NCI-H510A treated with DMSO at 0.1 percent for 48 hours (cell line): ENCODE measurements at regions not wholly inside any gene's neighbourhood (a gene's known extent, or its start where the extent isn't known, plus 50 kb on each side); places are given as distances from the start of the nearest gene placed in this dataset.

ENCODE experiments used
- DNase-seq: peaks from one replicate; lab custom pipeline; 2025; lab: John Stamatoyannopoulos, UW

GRCh38 chr20:58017231-58017969 lies 211.1 kb downstream of the ANKRD60 start:
- DNase-seq = no peak

GRCh38 chr20:58016779-58017178 lies 211.7 kb downstream of the ANKRD60 start:
- DNase-seq = no peak

GRCh38 chr20:58014628-58015315 lies 213.7 kb downstream of the ANKRD60 start:
- DNase-seq = no peak

DNA sequence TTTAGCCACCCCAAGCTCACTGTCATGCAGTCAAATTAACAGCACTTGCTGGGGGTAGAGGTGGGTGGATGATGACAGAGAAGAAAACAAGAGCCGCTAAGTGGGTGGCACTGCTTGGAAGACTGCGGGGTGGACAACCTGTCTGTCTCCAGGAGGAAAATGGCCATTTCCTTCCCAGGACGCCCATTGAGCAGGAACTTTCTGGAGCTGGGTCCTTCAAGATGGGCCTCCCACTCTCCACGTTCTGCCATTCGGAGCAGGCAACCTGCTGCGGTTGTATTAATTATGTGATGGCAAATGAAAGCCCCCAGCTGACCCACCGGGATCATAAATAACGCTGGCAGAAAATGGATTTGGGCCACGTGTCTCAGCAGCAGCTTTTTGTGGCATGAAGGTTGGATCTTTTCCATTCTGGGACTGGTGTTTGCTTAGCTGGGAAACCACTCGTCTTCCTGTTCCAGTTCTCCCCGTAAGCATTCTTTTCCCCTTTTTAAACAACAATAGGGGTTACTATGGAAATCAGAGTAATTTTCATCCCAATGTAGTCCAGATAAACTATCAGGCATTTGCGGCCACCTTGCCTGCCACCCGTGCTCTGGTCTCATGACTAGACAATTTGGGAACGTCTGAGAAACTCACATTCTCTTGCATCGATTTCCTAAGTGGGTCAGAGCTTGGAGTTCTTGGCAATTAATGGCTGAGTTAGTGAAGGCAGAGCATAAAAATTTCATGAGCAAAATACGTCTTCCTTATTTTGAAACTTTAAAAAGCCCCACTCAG lies 215.5 kb downstream of the ANKRD60 start:
- no peak for DNase-seq

DNA sequence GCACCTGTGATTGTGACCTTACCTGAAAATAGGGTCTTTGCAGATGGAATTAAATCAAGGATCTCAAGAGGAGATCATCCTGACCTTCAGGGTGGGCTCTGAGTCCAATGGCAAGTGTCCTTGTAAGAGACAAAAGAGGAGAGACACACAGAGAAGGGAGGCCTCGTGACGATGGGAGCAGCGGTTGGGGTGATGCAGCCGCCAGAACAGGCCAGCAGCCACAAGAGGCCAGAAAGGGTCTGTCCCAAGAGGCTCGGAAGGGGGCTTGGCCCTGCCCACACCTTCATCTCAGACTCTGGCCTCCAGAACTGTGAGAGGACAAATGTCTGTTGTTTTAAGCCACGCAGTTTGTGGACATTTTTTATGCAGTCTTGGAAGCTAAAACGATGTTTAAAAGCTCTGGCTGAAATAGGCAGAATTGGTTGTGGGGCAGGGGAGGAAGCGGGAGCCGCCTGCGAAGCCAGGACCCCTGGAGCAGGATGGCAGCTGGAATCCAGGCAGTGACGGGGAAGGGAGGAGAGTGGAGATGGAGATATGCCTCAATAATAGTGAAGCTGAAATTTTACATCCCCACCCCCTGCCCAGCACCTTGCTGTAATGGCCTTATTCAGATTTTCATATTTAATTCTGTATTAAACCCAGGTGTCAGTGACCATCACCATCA lies 216.4 kb downstream of the ANKRD60 start:
- no peak for DNase-seq

GRCh38 chr20:58011106-58011946 lies 217.1 kb downstream of the ANKRD60 start:
- DNase-seq = no peak

GRCh38 chr20:58010666-58011065 lies 217.8 kb downstream of the ANKRD60 start:
- no peak for DNase-seq

GRCh38 chr20:58010186-58010585 lies 218.3 kb downstream of the ANKRD60 start:
- DNase-seq = no peak

DNA sequence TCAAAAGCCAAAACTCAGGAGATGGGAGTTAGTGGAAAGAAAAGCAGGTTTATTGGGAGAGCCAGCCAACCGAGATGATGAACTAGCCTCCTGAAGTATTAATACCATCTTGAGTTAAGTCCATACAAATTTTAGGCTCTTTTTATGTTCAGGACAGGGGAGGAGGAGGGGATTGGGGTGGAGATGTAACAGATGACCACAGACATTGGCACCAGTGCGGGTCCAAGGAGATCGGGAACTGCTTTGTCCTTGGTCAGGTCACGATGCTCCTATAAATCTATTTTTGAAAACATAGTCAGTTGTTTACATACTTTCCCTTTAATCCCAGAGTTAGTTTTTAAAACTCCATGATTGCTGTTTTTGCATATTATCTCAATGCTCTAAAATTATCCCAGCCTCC lies 219.6 kb downstream of the ANKRD60 start:
- no peak for DNase-seq

DNA sequence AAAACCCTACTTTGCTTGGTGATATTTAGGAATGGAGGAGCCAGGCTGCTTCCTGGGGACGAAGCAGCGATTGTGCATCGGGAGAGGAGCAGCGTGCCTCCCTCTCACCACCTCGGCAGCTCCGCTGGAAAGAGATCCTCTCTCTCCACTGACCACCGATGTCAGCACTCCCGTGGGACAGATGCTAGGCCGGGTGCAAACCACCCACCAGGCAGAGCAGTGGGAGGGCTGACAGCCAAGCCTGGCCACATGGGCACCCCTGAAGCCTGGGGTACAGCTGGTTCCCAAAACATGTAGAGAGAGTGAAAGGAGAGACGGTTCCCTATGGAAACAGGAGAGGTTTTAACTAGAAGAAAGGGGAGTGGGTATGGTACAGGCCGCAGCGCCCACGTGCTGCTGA lies 220.0 kb downstream of the ANKRD60 start:
- no peak for DNase-seq

GRCh38 chr20:58007947-58008346 lies 220.5 kb downstream of the ANKRD60 start:
- no peak for DNase-seq

DNA sequence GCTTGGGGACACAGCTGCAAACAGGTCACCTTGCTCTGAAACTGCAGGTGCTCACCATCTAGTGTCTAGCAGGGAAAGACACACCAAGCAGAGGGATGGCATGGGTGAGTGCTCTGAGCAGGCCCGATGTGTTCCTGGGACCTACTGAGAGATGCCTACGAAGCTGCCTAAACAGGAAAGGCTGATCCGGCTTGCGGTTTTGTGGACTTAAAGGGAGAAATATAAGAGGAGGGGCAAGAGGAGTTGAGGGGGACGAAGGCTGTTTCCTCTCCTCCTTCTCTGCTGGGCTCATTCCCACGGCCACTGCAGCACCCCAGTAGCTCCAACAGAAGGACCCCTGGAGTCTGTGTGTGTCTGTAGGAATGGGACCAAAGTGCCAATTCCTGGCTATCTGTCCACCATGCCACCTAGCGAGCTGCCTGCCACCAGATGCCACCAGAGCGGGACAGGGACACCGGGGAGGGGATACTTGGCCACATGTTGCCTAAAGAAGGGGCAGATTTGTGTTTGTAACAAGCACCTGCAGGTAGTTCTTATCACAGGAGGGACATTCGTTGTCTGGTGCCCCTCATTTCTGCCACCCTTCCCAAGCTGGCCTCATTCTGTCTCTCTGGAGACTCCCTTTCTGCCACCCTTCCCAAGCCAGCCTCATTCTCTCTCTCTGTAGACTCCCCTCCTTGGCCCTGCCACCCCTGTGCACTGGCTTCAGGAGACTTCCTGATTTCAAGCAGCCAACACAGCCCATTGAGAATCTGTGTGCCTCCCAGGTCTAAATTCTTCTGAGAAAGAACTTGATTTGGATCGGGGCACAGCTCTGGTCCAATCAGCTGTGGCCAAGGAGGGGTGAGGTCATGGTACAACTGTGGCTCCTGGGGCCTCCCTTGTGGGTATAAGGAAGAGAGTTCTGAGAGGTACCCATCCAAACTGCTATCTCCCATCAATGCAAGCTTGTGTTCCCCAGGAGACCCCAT lies 221.8 kb downstream of the ANKRD60 start:
- no peak for DNase-seq

- no peak for DNase-seq
Measured at GRCh38 chr20:58005581-58006345, 222.7 kb downstream of the ANKRD60 start.

GRCh38 chr20:58004900-58005299 lies 223.6 kb downstream of the ANKRD60 start:
- DNase-seq = no peak

GRCh38 chr20:58004146-58004545 lies 224.3 kb downstream of the ANKRD60 start:
- DNase-seq = no peak

GRCh38 chr20:58003525-58003924 lies 224.9 kb downstream of the ANKRD60 start:
- no peak for DNase-seq

- no peak for DNase-seq
Measured at GRCh38 chr20:58002901-58003300, 225.6 kb downstream of the ANKRD60 start.

DNA sequence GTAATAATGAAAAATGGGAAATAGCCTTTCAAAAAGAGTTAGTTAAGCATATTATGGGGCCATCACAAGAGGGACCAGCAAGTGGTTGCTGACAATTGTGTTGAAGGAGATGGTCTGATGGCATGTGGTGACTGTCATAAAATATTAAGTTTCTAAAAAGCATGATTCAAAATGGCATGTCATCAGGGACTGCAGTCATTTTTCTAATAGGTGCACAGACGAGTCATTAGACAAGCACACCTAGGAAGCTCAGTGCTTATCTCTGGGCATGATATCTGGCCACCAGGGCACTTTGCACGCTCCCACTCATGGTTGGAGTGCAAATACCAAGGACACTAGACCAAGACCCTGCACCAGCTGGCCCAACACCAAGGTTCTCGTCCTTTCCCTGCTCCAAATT lies 226.5 kb downstream of the ANKRD60 start:
- DNase-seq = no peak

DNA sequence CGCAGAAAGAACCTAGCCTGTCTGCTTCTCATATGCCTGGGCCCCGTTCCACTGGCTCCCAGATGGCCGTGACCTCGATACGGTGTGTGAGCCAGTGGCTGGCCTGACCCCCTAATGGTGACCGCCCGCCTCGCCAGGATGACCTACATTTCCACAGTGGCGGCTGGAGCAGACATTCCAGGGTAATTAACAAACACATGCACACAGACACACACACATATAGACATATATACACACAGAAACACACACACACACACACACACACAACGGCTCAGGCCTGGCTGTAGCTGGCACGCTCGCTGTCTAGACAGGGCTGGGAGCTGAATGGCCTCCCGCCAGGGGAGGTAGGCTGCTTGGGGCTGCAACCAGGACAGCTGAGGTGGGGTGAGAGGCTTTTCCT lies 227.1 kb downstream of the ANKRD60 start:
- DNase-seq = no peak
